Testis (tissue), 2 donors: ENCODE measurements at regions not wholly inside any gene's neighbourhood (a gene's known extent, or its start where the extent isn't known, plus 50 kb on each side); places are given as distances from the start of the nearest gene placed in this dataset.
"Not testable (repeated sequence)": the region's sequence is repeated elsewhere in the genome, so short reads cannot be mapped to it uniquely, and the experiment has no call there.

Experiments used
- DNase-seq: peaks from one replicate; pipeline ENCODE4 v3.0.0-alpha.2; 2019
- H3K27ac ChIP-seq, 2 donors: fragments of 200-600 bp; sonication (generic); one replicate each; pipeline ENCODE4 v1.5.1; 2019
- H3K27me3 ChIP-seq: fragments of 200-600 bp; sonication (generic); one replicate; pipeline ENCODE4 v1.5.1; 2019
- H3K36me3 ChIP-seq: fragments of 200-600 bp; sonication (generic); one replicate; pipeline ENCODE4 v1.5.1; 2017; ENCODE audit warnings: low read depth; ENCODE audit errors: missing control alignments
- H3K4me1 ChIP-seq: fragments of 200-600 bp; sonication (generic); one replicate; pipeline ENCODE4 v1.5.1; 2019
- H3K4me3 ChIP-seq, 2 donors: fragments of 200-600 bp; sonication (generic); one replicate each; pipeline ENCODE4 v1.5.1; 2017 to 2019
- H3K9me3 ChIP-seq: fragments of 200-600 bp; sonication (generic); one replicate; pipeline ENCODE4 v1.5.1; 2017
- CTCF ChIP-seq, 3 experiments: fragments of 450-650 bp in 2 of 3; fragments of 200-600 bp in 1 of 3; sonication (generic) in 1 of 3; IDR thresholded peaks; one replicate each; pipeline ENCODE4 v1.5.1; 2016 to 2019; ENCODE audit warnings: antibody characterized with exemption in 3 of 3, mild to moderate bottlenecking in 2 of 3, moderate library complexity in 1 of 3
- POLR2A ChIP-seq: fragments of 450-650 bp; IDR thresholded peaks from one replicate; pipeline ENCODE4 v1.6.1; 2017; ENCODE audit warnings: antibody characterized with exemption, mild to moderate bottlenecking, moderate library complexity
- WGBS, 2 donors: methylation state at CpG; one replicate each; pipeline ENCODE4 v1.1.5; 2018; 5-methylcytosine and 5-hydroxymethylcytosine counted together
- intact Hi-C: fragments of 100-400 bp; cut with DNase I; formaldehyde crosslinking; loops from one replicate; pipeline ENCODE4 v1.15.1; 2023; ENCODE audit warnings: low total_unique reads

GRCh38 chr14:43568022-43568421 lies 939.1 kb downstream of the FSCB start:
- DNase-seq, result no peak
- Histone ChIP-seq H3K4me3 (no peak overlapping the region), H3K4me1 (no peaks in the 10 kb centered on the region), H3K36me3 (no peaks in the 10 kb centered on the region), H3K27me3 (no peaks in the 10 kb centered on the region), H3K9me3 (no peaks in the 10 kb centered on the region), H3K27ac (no peak overlapping the region)
- TF ChIP-seq CTCF (IDR thresholded peaks at IDR 0.05) (no peak), POLR2A (no peak)
- WGBS, 2 donors, result 39 to 46% methylated on average over 1 of the region's 1 CpG
- intact Hi-C loops, result no loop called here

GRCh38 chr14:43548368-43548767 lies 958.7 kb downstream of the FSCB start:
- H3K9me3 ChIP-seq, result no peaks in the 10 kb centered on the region
- H3K27me3 ChIP-seq, result no peaks in the 10 kb centered on the region
- WGBS, 2 donors, result 83 to 91% methylated on average over 1 of the region's 1 CpG
- no peak overlapping the region for H3K4me3 ChIP-seq
- intact Hi-C loops, result no loop called here
- H3K36me3 ChIP-seq, result no peaks in the 10 kb centered on the region
- no peak overlapping the region for H3K27ac ChIP-seq
- no peaks in the 10 kb centered on the region for H3K4me1 ChIP-seq
- TF ChIP-seq CTCF (IDR thresholded peaks at IDR 0.05) (no peak), POLR2A (no peak)
- no peak for DNase-seq

- WGBS, 2 donors, result 29 to 35% methylated on average over 2 of the region's 2 CpGs
- H3K9me3 ChIP-seq, H3K4me3 ChIP-seq, H3K36me3 ChIP-seq, H3K27me3 ChIP-seq, H3K27ac ChIP-seq, DNase-seq, intact Hi-C loops, H3K4me1 ChIP-seq: not testable (repeated sequence)
Observed at GRCh38 chr14:43547596-43547995, 959.5 kb downstream of the FSCB start.

GRCh38 chr14:43541356-43541755 lies 965.7 kb downstream of the FSCB start:
- DNase-seq, result no peak
- TF ChIP-seq POLR2A (no peak), CTCF (IDR thresholded peaks at IDR 0.05) (no peak)
- Histone ChIP-seq H3K27ac (no peak overlapping the region), H3K36me3 (no peaks in the 10 kb centered on the region), H3K27me3 (no peaks in the 10 kb centered on the region), H3K4me1 (no peaks in the 10 kb centered on the region), H3K4me3 (no peak overlapping the region), H3K9me3 (no peaks in the 10 kb centered on the region)
- intact Hi-C loops, result no loop called here
- 64 to 67% methylated on average over 11 of the region's 11 CpGs for WGBS, 2 donors

- H3K36me3 ChIP-seq, result no peaks in the 10 kb centered on the region
- no peak for TF ChIP-seq POLR2A
- no peak for TF ChIP-seq CTCF (IDR thresholded peaks at IDR 0.05)
- H3K4me3 ChIP-seq, result no peak overlapping the region
- intact Hi-C loops, result no loop called here
- 70 to 75% methylated on average over 4 to 13 of the region's 13 CpGs for WGBS, 2 donors
- no peaks in the 10 kb centered on the region for H3K27me3 ChIP-seq
- H3K4me1 ChIP-seq, result no peaks in the 10 kb centered on the region
- H3K9me3 ChIP-seq, result no peaks in the 10 kb centered on the region
- DNase-seq, result no peak
- H3K27ac ChIP-seq, result no peak overlapping the region
Observed at GRCh38 chr14:43540948-43541347, 966.1 kb downstream of the FSCB start.
